HEK293 (cell line): ENCODE measurements at regions not wholly inside any gene's neighbourhood (a gene's known extent, or its start where the extent isn't known, plus 50 kb on each side); places are given as distances from the start of the nearest gene placed in this dataset.

ENCODE experiments used
- EGR2 ChIP-seq: fragments of 450-650 bp; formaldehyde crosslinking; IDR thresholded peaks from 2 replicates; pipeline ENCODE4 v1.5.1; 2016; ENCODE audit warnings: low read depth, missing biosample characterization, missing genetic modification characterization
- GFI1B ChIP-seq: fragments of 450-650 bp; formaldehyde crosslinking; IDR thresholded peaks from 2 replicates; pipeline ENCODE4 v1.5.1; 2016; ENCODE audit warnings: missing biosample characterization, missing genetic modification characterization
- KLF10 ChIP-seq: fragments of 450-650 bp; IDR thresholded peaks from 2 replicates; pipeline ENCODE4 v1.5.1; 2018; ENCODE audit warnings: missing biosample characterization, mild to moderate bottlenecking, missing genetic modification characterization
- KLF9 ChIP-seq: fragments of 450-650 bp; formaldehyde crosslinking; IDR thresholded peaks from 2 replicates; pipeline ENCODE4 v1.5.1; 2016; ENCODE audit warnings: missing biosample characterization, missing genetic modification characterization, low read depth
- OVOL3 ChIP-seq: fragments of 450-650 bp; formaldehyde crosslinking; IDR thresholded peaks from 2 replicates; pipeline ENCODE4 v1.5.1; 2016; ENCODE audit warnings: missing biosample characterization, missing genetic modification characterization
- REPIN1 ChIP-seq: fragments of 450-650 bp; formaldehyde crosslinking; IDR thresholded peaks from 2 replicates; pipeline ENCODE4 v1.5.1; 2017; ENCODE audit warnings: missing biosample characterization, missing genetic modification characterization, low read depth
- SALL2 ChIP-seq: fragments of 450-650 bp; formaldehyde crosslinking; IDR thresholded peaks from 2 replicates; pipeline ENCODE4 v1.5.0; 2017; ENCODE audit warnings: missing biosample characterization, mild to moderate bottlenecking, missing genetic modification characterization, borderline replicate concordance
- SCRT2 ChIP-seq: fragments of 450-650 bp; formaldehyde crosslinking; IDR thresholded peaks from 2 replicates; pipeline ENCODE4 v1.5.1; 2016; ENCODE audit warnings: missing biosample characterization, missing genetic modification characterization
- ZFHX2 ChIP-seq: fragments of 450-650 bp; formaldehyde crosslinking; conservative IDR thresholded peaks from 2 replicates; pipeline ENCODE4 v1.5.1; 2016; ENCODE audit warnings: missing biosample characterization, missing genetic modification characterization
- ZFP3 ChIP-seq: fragments of 450-650 bp; formaldehyde crosslinking; IDR thresholded peaks from 2 replicates; pipeline ENCODE4 v1.5.1; 2016; ENCODE audit warnings: low read depth, missing biosample characterization, missing genetic modification characterization
- ZFP41 ChIP-seq: fragments of 450-650 bp; formaldehyde crosslinking; IDR thresholded peaks from 2 replicates; pipeline ENCODE4 v1.5.1; 2016; ENCODE audit warnings: missing biosample characterization, missing genetic modification characterization, borderline replicate concordance
- ZNF114 ChIP-seq: fragments of 450-650 bp; formaldehyde crosslinking; IDR thresholded peaks from 2 replicates; pipeline ENCODE4 v1.5.0; 2017; ENCODE audit warnings: missing biosample characterization, missing genetic modification characterization
- ZNF133 ChIP-seq: fragments of 450-650 bp; formaldehyde crosslinking; IDR thresholded peaks from 2 replicates; pipeline ENCODE4 v1.5.1; 2016; ENCODE audit warnings: missing biosample characterization, missing genetic modification characterization
- ZNF138 ChIP-seq: fragments of 450-650 bp; formaldehyde crosslinking; IDR thresholded peaks from 2 replicates; pipeline ENCODE4 v1.5.1; 2016; ENCODE audit warnings: missing biosample characterization, missing genetic modification characterization, borderline replicate concordance
- ZNF223 ChIP-seq: fragments of 450-650 bp; formaldehyde crosslinking; IDR thresholded peaks from 2 replicates; pipeline ENCODE4 v1.5.1; 2016; ENCODE audit warnings: missing biosample characterization, missing genetic modification characterization
- ZNF324 ChIP-seq: fragments of 450-650 bp; formaldehyde crosslinking; IDR thresholded peaks from 2 replicates; pipeline ENCODE4 v1.5.1; 2016; ENCODE audit warnings: missing biosample characterization, missing genetic modification characterization
- ZNF354C ChIP-seq: fragments of 450-650 bp; formaldehyde crosslinking; IDR thresholded peaks from 2 replicates; pipeline ENCODE4 v1.5.1; 2016; ENCODE audit warnings: missing biosample characterization, missing genetic modification characterization, low read depth, borderline replicate concordance
- ZNF366 ChIP-seq: fragments of 450-650 bp; formaldehyde crosslinking; conservative IDR thresholded peaks from 2 replicates; pipeline ENCODE4 v1.5.1; 2016; ENCODE audit warnings: missing biosample characterization, missing genetic modification characterization
- ZNF391 ChIP-seq: fragments of 450-650 bp; formaldehyde crosslinking; IDR thresholded peaks from 2 replicates; pipeline ENCODE4 v1.5.1; 2016; ENCODE audit warnings: low read depth, missing biosample characterization, missing genetic modification characterization, borderline replicate concordance
- ZNF416 ChIP-seq: fragments of 450-650 bp; formaldehyde crosslinking; IDR thresholded peaks from 2 replicates; pipeline ENCODE4 v1.5.1; 2016; ENCODE audit warnings: missing biosample characterization, missing genetic modification characterization
- ZNF510 ChIP-seq: fragments of 450-650 bp; formaldehyde crosslinking; IDR thresholded peaks from 2 replicates; pipeline ENCODE4 v1.5.1; 2018; ENCODE audit warnings: mild to moderate bottlenecking, missing genetic modification characterization, missing biosample characterization; ENCODE audit not compliant: insufficient replicate concordance
- ZNF561 ChIP-seq: fragments of 450-650 bp; IDR thresholded peaks from 2 replicates; pipeline ENCODE4 v1.5.1; 2018; ENCODE audit warnings: missing biosample characterization, missing genetic modification characterization, borderline replicate concordance
- ZNF626 ChIP-seq: fragments of 450-650 bp; sonication (Bioruptor Pico); formaldehyde crosslinking; IDR thresholded peaks from 2 replicates; pipeline ENCODE4 v1.5.1; 2018; ENCODE audit warnings: missing biosample characterization, missing genetic modification characterization, inconsistent platforms
- ZSCAN16 ChIP-seq: fragments of 450-650 bp; formaldehyde crosslinking; IDR thresholded peaks from 2 replicates; pipeline ENCODE4 v1.5.1; 2016; ENCODE audit warnings: missing biosample characterization, missing genetic modification characterization
- TF ChIP-seq, protein P1 (sequence below): fragments of 450-650 bp; formaldehyde crosslinking; IDR thresholded peaks from 2 replicates; pipeline ENCODE4 v1.5.1; 2016; ENCODE audit warnings: missing biosample characterization, missing genetic modification characterization, borderline replicate concordance
- TF ChIP-seq, protein P2 (sequence below): fragments of 450-650 bp; formaldehyde crosslinking; IDR thresholded peaks from 2 replicates; pipeline ENCODE4 v1.5.1; 2016; ENCODE audit warnings: missing biosample characterization, missing genetic modification characterization
- TF ChIP-seq, protein P3 (sequence below): fragments of 450-650 bp; formaldehyde crosslinking; IDR thresholded peaks from 2 replicates; pipeline ENCODE4 v1.5.1; 2016; ENCODE audit warnings: missing biosample characterization, missing genetic modification characterization
- TF ChIP-seq, protein P4 (sequence below): fragments of 450-650 bp; formaldehyde crosslinking; IDR thresholded peaks from 2 replicates; pipeline ENCODE4 v1.5.1; 2016; ENCODE audit warnings: missing biosample characterization, missing genetic modification characterization
- TF ChIP-seq, protein P5 (sequence below): fragments of 450-650 bp; formaldehyde crosslinking; IDR thresholded peaks from 2 replicates; pipeline ENCODE4 v1.5.1; 2016; ENCODE audit warnings: missing biosample characterization, missing genetic modification characterization
- TF ChIP-seq, protein P6 (sequence below): fragments of 450-650 bp; formaldehyde crosslinking; IDR thresholded peaks from 2 replicates; pipeline ENCODE4 v1.5.1; 2016; ENCODE audit warnings: missing biosample characterization, missing genetic modification characterization

DNA sequence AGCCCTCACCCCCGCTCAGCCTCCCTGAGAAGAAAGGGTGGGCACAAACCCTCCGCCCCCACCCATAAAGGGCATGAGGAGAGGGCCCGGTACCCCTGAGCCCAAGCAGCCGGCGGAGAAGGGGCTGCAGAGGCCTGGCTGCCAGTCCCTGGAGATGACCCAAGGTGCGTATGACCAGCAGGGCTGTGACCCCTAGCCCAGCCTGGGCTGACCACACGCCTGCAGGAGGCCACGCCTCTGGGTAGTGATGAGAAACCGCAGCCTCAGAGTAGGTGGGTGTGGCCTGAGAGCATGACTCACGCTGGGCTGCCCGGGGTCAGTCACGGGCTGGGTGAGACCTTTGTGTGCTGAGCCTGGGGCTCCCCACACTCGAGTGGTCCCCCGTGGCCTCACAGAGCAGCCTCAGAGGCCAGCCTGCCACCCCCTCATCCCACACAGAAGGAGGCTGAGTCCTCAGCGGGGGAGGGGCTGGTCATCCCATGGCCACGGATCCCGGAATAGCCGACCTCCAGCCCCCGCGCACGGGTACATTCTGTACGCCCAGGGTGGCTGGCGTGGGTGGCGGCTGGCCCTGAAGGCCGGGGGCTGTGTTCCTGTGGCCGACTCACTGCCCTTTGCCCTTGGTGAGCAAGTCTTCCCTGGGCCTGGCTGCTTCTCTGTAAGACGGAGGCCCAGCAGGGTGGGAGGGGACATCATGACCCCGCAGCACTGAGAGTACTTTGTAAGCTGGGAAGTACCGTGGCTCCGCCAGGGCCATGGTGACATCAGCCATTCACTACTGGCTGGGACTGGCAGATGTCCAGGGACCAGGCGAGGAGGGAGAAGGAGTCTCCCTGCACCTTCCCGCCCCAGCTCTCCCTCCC is 110.8 kb upstream of the OTOS start (continued):
- no peak for TF ChIP-seq ZNF626
- no peak for TF ChIP-seq ZNF324 (tag by site-specific recombination)
- no peak for TF ChIP-seq ZNF133 (tag by site-specific recombination)
- no peak for TF ChIP-seq ZNF138 (tag by site-specific recombination)
- no peak for TF ChIP-seq ZNF391 (tag by site-specific recombination)
- no peak for TF ChIP-seq SALL2 (tag by site-specific recombination)
- TF ChIP-seq ZNF510 (tag by site-specific recombination): no peak
- TF ChIP-seq EGR2 (tag by site-specific recombination): peak; percentile 79
- no peak for TF ChIP-seq REPIN1
- no peak for TF ChIP-seq ZFP41
- no peak for TF ChIP-seq ZNF223 (tag by site-specific recombination)
- TF ChIP-seq KLF10 (tag by site-specific recombination): peak; percentile 47; the same call in 1 of the 2 replicates
- peak; percentile 80 for TF ChIP-seq KLF9 (tag by site-specific recombination)
- no peak for TF ChIP-seq ZFP3 (tag by site-specific recombination)
- TF ChIP-seq, protein P1, sequence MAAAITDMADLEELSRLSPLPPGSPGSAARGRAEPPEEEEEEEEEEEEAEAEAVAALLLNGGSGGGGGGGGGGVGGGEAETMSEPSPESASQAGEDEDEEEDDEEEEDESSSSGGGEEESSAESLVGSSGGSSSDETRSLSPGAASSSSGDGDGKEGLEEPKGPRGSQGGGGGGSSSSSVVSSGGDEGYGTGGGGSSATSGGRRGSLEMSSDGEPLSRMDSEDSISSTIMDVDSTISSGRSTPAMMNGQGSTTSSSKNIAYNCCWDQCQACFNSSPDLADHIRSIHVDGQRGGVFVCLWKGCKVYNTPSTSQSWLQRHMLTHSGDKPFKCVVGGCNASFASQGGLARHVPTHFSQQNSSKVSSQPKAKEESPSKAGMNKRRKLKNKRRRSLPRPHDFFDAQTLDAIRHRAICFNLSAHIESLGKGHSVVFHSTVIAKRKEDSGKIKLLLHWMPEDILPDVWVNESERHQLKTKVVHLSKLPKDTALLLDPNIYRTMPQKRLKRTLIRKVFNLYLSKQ (tag by site-specific recombination): no peak
- no peak for TF ChIP-seq GFI1B (tag by site-specific recombination)
- TF ChIP-seq ZNF416 (tag by site-specific recombination): no peak
- no peak for TF ChIP-seq SCRT2 (tag by site-specific recombination)
- no peak; the same call in 1 of the 2 replicates for TF ChIP-seq ZSCAN16
- TF ChIP-seq, protein P2, sequence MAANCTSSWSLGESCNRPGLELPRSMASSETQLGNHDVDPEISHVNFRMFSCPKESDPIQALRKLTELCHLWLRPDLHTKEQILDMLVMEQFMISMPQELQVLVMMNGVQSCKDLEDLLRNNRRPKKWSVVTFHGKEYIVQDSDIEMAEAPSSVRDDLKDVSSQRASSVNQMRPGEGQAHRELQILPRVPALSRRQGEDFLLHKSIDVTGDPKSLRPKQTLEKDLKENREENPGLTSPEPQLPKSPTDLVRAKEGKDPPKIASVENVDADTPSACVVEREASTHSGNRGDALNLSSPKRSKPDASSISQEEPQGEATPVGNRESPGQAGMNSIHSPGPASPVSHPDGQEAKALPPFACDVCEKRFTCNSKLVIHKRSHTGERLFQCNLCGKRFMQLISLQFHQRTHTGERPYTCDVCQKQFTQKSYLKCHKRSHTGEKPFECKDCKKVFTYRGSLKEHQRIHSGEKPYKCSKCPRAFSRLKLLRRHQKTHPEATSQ: no peak
- TF ChIP-seq, protein P3, sequence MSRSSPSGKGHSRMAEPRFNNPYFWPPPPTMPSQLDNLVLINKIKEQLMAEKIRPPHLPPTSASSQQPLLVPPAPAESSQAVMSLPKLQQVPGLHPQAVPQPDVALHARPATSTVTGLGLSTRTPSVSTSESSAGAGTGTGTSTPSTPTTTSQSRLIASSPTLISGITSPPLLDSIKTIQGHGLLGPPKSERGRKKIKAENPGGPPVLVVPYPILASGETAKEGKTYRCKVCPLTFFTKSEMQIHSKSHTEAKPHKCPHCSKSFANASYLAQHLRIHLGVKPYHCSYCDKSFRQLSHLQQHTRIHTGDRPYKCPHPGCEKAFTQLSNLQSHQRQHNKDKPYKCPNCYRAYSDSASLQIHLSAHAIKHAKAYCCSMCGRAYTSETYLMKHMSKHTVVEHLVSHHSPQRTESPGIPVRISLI (tag by site-specific recombination): no peak
- TF ChIP-seq, protein P4, sequence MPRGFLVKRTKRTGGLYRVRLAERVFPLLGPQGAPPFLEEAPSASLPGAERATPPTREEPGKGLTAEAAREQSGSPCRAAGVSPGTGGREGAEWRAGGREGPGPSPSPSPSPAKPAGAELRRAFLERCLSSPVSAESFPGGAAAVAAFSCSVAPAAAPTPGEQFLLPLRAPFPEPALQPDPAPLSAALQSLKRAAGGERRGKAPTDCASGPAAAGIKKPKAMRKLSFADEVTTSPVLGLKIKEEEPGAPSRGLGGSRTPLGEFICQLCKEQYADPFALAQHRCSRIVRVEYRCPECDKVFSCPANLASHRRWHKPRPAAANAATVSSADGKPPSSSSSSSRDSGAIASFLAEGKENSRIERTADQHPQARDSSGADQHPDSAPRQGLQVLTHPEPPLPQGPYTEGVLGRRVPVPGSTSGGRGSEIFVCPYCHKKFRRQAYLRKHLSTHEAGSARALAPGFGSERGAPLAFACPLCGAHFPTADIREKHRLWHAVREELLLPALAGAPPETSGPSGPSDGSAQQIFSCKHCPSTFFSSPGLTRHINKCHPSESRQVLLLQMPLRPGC (tag by site-specific recombination): no peak
- TF ChIP-seq ZFHX2 (tag by site-specific recombination): peak; percentile 93
- TF ChIP-seq ZNF354C: no peak
- TF ChIP-seq ZNF561 (tag by site-specific recombination): no peak
- no peak for TF ChIP-seq ZNF114
- TF ChIP-seq ZNF366 (tag by site-specific recombination): 0 out of 2 replicates have a peak, but pooled peaks have one; percentile 24
- no peak for TF ChIP-seq OVOL3 (tag by site-specific recombination)
- TF ChIP-seq, protein P5, sequence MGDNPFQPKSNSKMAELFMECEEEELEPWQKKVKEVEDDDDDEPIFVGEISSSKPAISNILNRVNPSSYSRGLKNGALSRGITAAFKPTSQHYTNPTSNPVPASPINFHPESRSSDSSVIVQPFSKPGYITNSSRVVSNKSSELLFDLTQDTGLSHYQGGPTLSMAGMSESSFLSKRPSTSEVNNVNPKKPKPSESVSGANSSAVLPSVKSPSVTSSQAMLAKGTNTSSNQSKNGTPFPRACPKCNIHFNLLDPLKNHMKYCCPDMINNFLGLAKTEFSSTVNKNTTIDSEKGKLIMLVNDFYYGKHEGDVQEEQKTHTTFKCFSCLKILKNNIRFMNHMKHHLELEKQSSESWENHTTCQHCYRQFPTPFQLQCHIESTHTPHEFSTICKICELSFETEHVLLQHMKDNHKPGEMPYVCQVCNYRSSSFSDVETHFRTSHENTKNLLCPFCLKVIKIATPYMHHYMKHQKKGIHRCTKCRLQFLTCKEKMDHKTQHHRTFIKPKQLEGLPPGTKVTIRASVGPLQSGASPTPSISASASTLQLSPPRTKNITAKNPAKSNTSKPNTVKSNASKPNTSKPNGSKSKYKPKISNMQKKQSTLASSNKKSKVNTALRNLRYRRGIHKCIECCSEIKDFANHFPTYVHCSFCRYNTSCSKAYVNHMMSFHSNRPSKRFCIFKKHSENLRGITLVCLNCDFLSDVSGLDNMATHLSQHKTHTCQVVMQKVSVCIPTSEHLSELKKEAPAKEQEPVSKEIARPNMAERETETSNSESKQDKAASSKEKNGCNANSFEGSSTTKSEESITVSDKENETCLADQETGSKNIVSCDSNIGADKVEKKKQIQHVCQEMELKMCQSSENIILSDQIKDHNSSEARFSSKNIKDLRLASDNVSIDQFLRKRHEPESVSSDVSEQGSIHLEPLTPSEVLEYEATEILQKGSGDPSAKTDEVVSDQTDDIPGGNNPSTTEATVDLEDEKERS (tag by site-specific recombination): no peak
- TF ChIP-seq, protein P6, sequence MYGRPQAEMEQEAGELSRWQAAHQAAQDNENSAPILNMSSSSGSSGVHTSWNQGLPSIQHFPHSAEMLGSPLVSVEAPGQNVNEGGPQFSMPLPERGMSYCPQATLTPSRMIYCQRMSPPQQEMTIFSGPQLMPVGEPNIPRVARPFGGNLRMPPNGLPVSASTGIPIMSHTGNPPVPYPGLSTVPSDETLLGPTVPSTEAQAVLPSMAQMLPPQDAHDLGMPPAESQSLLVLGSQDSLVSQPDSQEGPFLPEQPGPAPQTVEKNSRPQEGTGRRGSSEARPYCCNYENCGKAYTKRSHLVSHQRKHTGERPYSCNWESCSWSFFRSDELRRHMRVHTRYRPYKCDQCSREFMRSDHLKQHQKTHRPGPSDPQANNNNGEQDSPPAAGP: 0 out of 2 replicates have a peak, but pooled peaks have one; percentile 40
